Pancreas (tissue), 10 donors: ENCODE measurements at regions not wholly inside any gene's neighbourhood (a gene's known extent, or its start where the extent isn't known, plus 50 kb on each side); places are given as distances from the start of the nearest gene placed in this dataset.
"Not testable (repeated sequence)": the region's sequence is repeated elsewhere in the genome, so short reads cannot be mapped to it uniquely, and the experiment has no call there.

Experiments used
- ATAC-seq, 4 donors: fragments of 200-7000 bp; cut with Tn5 transposase; one replicate each; pipeline versions ENCODE4 v1.8.0 to v1.9.1; 2020; ENCODE audit warnings: mild to moderate bottlenecking in 4 of 4, moderate library complexity in 4 of 4
- DNase-seq, 6 donors: peaks; one replicate each; pipeline ENCODE4 v3.0.0-alpha.2; 2020
- FAIRE-seq: peaks from 2 replicates; lab custom pipeline; 2012; peaks lifted over from hg19 to GRCh38; lab: Jason Lieb, UNC
- H3K27ac ChIP-seq, 4 donors: fragments of 200-600 bp; sonication (generic); 1 replicate in 3 of 4; 2 replicates in 1 of 4; pipeline versions ENCODE4 v1.5.0 to v1.8.0; 2020
- H3K27me3 ChIP-seq, 4 donors: fragments of 200-600 bp; one replicate each; pipeline ENCODE4 v1.8.0; 2021
- H3K36me3 ChIP-seq, 3 donors: fragments of 200-600 bp; sonication (generic) in 1 of 3; one replicate each; pipeline versions ENCODE4 v1.5.0 to v1.8.0; 2020 to 2021
- H3K4me1 ChIP-seq, 3 donors: fragments of 200-600 bp; one replicate each; pipeline ENCODE4 v1.8.0; 2021
- H3K4me3 ChIP-seq, 4 donors: fragments of 200-600 bp; sonication (generic) in 2 of 4; one replicate each; pipeline versions ENCODE4 v1.5.0 to v1.8.0; 2020 to 2021
- H3K9me3 ChIP-seq, 4 donors: fragments of 200-600 bp; one replicate each; pipeline ENCODE4 v1.8.0; 2021
- WGBS, 2 donors: extraction: QIAGEN DNeasy Blood & Tissue Kit; methylation state at CpG; one replicate each; pipeline ENCODE4 v1.1.7; 2013; 5-methylcytosine and 5-hydroxymethylcytosine counted together
- intact Hi-C, 3 donors: fragments of 100-400 bp; cut with DNase I; formaldehyde crosslinking; loops; one replicate each; pipeline versions ENCODE4 v1.11.1 to v1.14.2; 2022
- donor health status: healthy with polysubstance abuse.
- donor health status: DM: no; HTN: no; CAD: no; lungs with moderate emphysema.
- donor health status: DM: no; HTN: no; CAD: no.
- donor health status: control.
- donor health status: control.
- donor health status: Bipolar disorder and iron deficiency.
- donor health status: DM: yes; HTN: yes; CAD: no.
- donor health status: DM: no; HTN: no; CAD: no.
- donor health status: DM: no; HTN: no; CAD: no.
- donor health status: DM: yes; HTN: yes; CAD: no.

- WGBS, 2 donors, result 49 to 55% methylated on average over 4 of the region's 8 CpGs
- H3K4me3 ChIP-seq, H3K36me3 ChIP-seq, ATAC-seq, H3K4me1 ChIP-seq, FAIRE-seq, intact Hi-C loops, H3K27me3 ChIP-seq, H3K9me3 ChIP-seq, H3K27ac ChIP-seq, DNase-seq: not testable (repeated sequence)
Observed at GRCh38 chr16:29278097-29278871, 128.2 kb downstream of the NPIPB11 start.

- H3K27ac ChIP-seq, H3K9me3 ChIP-seq, FAIRE-seq, H3K27me3 ChIP-seq, ATAC-seq, DNase-seq, H3K4me3 ChIP-seq, intact Hi-C loops, H3K36me3 ChIP-seq, H3K4me1 ChIP-seq: not testable (repeated sequence)
- WGBS, 2 donors, result 56 to 86% methylated on average over 5 of the region's 5 CpGs
Observed at GRCh38 chr16:29276446-29276845, 130.1 kb downstream of the NPIPB11 start.

DNA sequence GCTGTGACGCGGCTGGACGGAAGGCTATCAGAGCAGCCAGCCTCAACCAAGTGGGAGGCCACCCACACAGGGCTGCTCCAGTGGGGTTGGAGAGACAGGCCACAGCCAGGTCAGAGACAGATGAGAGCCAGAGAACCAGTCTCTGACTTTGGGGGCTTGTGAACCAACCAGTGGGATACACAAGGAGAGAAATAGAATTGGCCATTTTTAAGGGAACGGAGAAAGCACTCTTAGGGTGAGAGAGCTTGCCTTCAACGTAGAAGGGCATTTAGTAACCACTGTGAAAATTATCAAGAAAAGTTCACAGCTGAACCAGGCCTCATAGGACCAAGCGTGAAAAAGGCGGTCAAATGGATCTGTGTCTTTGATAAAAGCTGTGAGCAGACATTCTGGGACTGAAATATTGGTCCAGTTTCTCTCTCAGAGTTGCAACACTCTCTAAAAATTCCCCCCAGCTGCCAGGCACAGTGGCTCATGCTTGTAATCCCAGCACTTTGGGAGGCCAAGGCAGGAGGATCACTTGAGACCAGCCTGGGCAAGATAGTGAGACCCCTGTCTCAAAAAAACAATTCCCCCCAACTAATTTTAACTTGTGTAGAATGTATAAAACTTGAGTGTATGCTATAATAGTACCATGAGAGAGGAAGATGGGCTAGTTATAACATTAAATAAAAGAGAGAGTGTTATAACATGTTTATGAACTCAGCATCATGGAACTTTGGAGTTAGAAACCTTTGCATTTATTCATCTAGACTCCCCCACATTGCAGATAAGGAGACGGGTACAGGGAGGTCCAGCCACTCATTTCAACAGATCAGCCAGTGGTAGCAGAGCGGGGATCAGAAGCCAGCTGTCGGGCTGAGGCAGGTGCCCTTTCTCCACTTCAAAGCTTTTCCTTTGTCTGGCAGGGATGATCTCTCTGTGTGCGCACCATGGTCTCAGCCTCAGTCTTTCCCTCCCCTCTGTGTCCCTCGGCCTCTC, 132.2 kb downstream of the NPIPB11 start:
- DNase-seq, H3K27ac ChIP-seq, H3K4me1 ChIP-seq, FAIRE-seq, H3K27me3 ChIP-seq, H3K9me3 ChIP-seq, H3K4me3 ChIP-seq, intact Hi-C loops, H3K36me3 ChIP-seq: not testable (repeated sequence)
- ATAC-seq, result peak in 2 of 4 donors; percentile 13 to 27
- WGBS, 2 donors, result 89 to 94% methylated on average over 10 to 11 of the region's 12 CpGs

GRCh38 chr16:29273298-29274054, 133.0 kb downstream of the NPIPB11 start:
- FAIRE-seq, H3K4me3 ChIP-seq, DNase-seq, H3K27ac ChIP-seq, intact Hi-C loops, H3K4me1 ChIP-seq, H3K9me3 ChIP-seq, H3K27me3 ChIP-seq, H3K36me3 ChIP-seq: not testable (repeated sequence)
- peak in 2 of 4 donors; percentile 36 to 39 for ATAC-seq
- 85 to 94% methylated on average over 9 of the region's 9 CpGs for WGBS, 2 donors

DNA sequence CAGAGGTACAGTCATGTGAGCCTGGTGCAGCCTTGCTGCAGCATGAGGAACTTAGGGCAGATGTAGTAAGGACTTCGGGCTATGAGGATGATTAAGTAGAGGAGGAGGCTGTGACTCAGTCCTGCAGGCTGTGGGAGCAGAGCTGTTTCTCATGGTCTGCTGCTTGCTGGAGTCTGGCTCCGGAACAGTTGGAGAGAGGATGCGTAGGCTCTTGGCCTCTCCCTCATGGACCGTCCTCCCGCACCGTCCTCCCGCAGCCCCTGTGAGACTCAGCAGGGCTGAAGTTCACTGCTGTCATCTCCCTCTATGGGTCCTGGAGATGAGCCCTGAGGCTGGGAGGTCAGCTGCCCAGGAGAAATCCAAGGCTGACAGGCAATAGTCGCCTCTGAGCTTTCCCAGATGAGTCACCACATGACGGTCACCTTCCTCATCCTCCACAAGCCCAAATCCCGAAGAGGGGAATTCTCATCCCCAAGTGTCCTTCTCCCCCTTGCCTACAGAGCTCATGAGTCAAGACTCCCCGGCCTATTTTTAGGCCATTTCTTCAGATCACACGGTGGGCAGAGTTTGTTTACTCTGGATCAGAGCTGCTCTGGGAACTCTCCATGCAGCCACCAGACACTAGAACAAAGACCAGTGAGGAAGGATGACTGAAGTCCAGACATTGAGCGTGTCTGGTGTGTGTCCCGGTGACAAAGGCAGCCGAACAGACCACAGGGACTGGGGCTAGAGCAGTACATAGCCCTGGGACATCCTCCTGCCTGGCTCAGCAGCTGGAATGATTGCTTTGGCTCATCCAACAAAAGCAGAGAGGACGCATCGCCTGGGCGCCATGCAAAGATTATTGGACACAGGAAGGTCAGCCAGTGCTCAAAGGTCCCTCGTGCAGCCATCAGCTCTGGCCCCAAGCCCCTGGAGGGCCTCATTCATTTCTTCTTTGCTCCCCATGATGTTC, 134.5 kb downstream of the NPIPB11 start:
- WGBS, 2 donors, result 65 to 84% methylated on average over 11 to 17 of the region's 19 CpGs
- H3K4me3 ChIP-seq, H3K9me3 ChIP-seq, FAIRE-seq, H3K27ac ChIP-seq, H3K36me3 ChIP-seq, intact Hi-C loops, H3K27me3 ChIP-seq, H3K4me1 ChIP-seq, DNase-seq: not testable (repeated sequence)
- peak in 3 of 4 donors; percentile 32 to 50 (median 39) for ATAC-seq

- not testable (repeated sequence) for ATAC-seq, H3K4me3 ChIP-seq, FAIRE-seq
Observed at GRCh38 chr16:29270923-29271322, 135.6 kb downstream of the NPIPB11 start.

DNA sequence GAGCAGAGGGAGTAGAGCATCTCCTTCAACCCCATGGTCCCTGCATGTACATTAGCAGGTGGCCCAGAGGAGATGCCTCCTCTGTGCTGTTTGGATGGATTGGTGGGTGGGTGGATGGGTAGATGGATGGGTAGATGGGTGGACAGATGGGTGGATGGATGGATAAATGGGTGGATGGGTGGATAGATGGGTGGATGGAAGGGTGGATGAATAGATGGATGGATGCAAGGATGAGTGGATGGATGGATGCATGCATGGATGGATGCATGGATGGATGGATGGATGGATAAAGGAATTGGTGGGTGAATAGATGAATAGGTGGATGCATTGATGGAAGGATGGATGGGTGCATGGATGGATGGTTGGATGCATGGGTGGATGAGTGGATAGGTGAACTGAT, 136.5 kb downstream of the NPIPB11 start:
- H3K27ac ChIP-seq, H3K36me3 ChIP-seq, H3K27me3 ChIP-seq, H3K4me3 ChIP-seq, FAIRE-seq, DNase-seq, H3K4me1 ChIP-seq, ATAC-seq, H3K9me3 ChIP-seq, intact Hi-C loops: not testable (repeated sequence)

More at GRCh38 chr16:29270923-29271322, 135.6 kb downstream of the NPIPB11 start:
- intact Hi-C loops, H3K27me3 ChIP-seq, H3K36me3 ChIP-seq, DNase-seq, H3K4me1 ChIP-seq, H3K9me3 ChIP-seq, H3K27ac ChIP-seq: not testable (repeated sequence)

DNA sequence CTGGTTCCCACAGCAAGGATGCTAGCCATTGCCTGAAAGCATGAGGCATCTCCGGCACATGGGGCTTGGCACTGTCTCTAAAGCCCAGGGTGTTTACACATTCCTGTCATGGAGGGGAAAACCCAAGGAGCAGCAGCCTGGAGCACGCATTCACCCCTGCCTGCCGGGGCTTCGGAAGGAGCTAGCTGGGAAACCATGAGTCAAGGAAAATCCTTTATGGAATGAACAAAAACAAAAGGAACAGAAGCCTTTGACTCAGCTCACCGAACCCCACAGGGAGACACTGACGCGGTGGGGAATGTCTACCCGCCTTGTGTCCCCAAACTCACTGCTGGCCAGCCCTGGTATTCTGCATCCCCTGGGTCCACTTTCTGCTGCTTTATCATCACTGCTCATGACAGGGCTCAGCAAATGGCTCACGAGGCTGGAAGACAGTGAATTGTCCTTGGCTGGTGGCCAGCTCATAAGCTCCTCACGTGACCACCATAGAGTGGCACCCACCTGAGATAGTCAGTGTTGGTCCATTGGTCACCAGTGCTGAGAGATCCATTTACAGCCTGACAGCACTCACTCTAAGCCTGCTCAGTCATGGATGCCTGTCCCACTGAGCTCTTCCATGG, 137.2 kb downstream of the NPIPB11 start:
- H3K27me3 ChIP-seq, H3K4me1 ChIP-seq, H3K4me3 ChIP-seq, H3K36me3 ChIP-seq, H3K9me3 ChIP-seq, DNase-seq, H3K27ac ChIP-seq, intact Hi-C loops, FAIRE-seq: not testable (repeated sequence)
- 60 to 74% methylated on average over 9 to 10 of the region's 10 CpGs for WGBS, 2 donors
- peak in 1 of 4 donors; percentile 37 for ATAC-seq

GRCh38 chr16:29268785-29269191, 137.7 kb downstream of the NPIPB11 start:
- 78 to 89% methylated on average over 5 to 6 of the region's 6 CpGs for WGBS, 2 donors
- H3K4me1 ChIP-seq, intact Hi-C loops, DNase-seq, H3K4me3 ChIP-seq, H3K9me3 ChIP-seq, ATAC-seq, H3K27ac ChIP-seq, H3K27me3 ChIP-seq, H3K36me3 ChIP-seq, FAIRE-seq: not testable (repeated sequence)

DNA sequence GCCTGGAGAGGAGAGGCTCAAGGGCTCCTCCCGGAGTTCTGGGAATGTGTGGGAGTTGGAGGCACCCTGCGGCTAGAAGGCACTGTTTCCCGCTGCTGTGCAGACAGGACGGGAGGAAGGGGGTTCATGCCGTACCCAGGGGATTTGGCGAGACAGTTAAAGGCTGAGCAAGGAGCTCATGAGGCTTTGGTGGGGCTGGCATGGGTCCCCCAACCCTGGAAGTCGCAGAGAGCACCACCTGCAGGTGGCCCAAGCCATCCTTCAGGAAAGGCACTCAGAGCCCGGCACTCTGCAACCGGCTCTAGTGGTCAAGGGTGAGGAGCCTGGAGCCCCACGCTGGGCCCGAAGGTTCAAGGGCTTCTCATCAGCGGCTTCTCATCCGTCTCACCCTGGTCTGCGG, 138.2 kb downstream of the NPIPB11 start:
- intact Hi-C loops, H3K4me3 ChIP-seq, H3K9me3 ChIP-seq, ATAC-seq, H3K36me3 ChIP-seq, H3K27ac ChIP-seq, H3K27me3 ChIP-seq, H3K4me1 ChIP-seq, FAIRE-seq: not testable (repeated sequence)
- peak in 1 of 6 donors; percentile 19 for DNase-seq
- 72 to 87% methylated on average over 13 to 14 of the region's 14 CpGs for WGBS, 2 donors
